HG02870 (cell line): ENCODE measurements at regions not wholly inside any gene's neighbourhood (a gene's known extent, or its start where the extent isn't known, plus 50 kb on each side); places are given as distances from the start of the nearest gene placed in this dataset.
"Not testable (repeated sequence)": the region's sequence is repeated elsewhere in the genome, so short reads cannot be mapped to it uniquely, and the experiment has no call there.

ENCODE experiments used
- ATAC-seq: cut with Tn5 transposase; IDR thresholded peaks from one replicate; pipeline ENCODE4 v1.9.1; 2021; ENCODE audit warnings: mild to moderate bottlenecking, moderate library complexity; ENCODE audit not compliant: unreplicated experiment

DNA sequence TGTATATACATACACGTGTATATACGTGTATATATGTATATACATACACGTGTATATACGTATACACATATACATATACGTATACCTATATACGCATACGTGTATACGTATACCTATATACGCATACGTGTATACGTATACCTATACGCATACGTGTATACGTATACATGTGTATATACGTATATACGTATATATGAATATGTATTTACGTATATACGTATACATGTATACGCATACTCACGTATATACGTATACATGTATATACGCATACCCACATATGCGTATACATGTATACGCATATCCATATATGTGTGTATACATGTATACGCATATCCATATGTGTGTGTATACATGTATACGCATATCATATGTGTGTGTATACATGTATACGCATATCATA, 487.8 kb upstream of the TMEFF2 start:
- not testable (repeated sequence) for ATAC-seq

DNA sequence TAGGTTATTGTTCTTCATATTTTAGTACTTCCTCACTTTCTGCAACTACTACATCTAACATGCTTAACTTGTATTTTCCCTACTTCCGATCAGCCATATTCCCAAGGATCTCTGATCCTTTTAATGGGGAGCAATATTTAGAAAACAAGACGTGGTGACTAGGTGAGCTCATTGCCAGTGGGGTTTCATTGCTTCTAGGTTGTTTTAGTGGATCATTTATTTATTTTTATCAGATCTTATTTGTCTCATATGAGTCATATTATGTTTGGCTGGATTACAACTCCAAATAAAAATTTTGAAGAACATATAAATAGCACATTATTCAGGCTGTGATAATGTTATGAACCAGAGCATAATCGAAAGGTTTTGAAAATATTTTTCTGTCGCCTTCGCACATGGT, 480.9 kb upstream of the TMEFF2 start:
- ATAC-seq = no peak

DNA sequence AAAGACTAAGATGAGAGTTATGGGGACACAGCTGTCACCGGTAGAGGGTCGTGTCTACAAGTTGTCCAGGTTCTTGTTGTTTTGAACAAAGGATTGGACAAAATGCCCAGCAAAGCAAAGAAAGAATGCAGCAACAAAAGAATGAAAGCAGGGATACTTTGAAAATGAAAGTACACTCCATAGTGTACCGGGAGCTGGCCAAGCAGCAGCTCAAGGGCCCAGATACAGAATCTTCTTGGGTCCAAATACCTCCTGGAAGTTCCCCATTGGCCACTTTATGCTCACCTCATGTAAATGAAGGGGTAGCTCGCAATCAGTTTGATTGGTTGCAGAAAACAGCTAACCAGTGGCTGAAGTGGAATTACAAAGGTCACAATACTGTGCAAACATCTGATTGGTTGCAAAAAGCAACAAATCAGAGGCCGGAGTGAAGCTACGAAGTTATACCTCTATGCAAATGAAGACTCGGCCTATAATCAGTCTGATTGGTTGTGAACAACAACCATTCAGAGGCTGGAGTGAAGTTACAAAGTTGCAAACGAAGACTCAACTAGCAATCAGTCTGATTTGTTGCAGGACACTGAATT, 474.9 kb upstream of the TMEFF2 start:
- no peak for ATAC-seq

DNA sequence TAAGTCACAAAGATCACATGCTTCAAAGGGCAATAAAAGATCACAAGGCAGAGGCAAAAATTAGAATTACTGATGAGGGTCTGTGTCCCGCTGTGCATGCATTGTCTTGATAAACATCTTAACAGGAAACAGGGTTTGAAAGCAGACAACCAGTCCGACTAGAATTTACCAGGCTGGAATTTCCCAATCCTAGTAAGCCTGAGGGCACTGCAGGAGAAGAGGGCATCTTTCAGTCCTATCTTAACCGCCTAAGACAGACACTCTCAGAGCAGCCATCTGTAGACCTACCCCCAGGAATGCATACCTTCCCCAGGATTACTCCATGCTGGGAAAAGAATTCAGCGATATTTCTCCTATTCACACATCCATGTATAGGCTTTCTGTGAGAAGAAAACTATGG, 465.8 kb upstream of the TMEFF2 start:
- ATAC-seq = not testable (repeated sequence)

DNA sequence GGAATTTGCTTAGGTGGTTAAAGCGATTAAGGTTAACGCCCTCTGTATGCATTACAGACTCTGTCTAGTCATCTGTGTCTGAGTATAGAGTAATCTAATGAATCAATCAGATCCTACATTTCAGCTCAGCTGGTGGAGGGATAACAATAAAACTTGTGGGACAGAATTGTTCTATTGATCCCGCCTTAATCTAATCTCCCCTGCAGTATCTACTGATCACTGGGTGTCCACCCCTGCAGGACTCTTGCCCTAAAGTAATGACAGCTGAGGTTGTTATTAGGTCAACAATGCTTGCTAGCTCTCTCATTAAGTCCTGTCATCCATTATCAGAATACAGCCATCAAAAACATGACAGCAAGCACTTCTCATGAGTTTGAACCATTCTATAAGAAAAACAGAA, 462.6 kb upstream of the TMEFF2 start:
- no peak for ATAC-seq

DNA sequence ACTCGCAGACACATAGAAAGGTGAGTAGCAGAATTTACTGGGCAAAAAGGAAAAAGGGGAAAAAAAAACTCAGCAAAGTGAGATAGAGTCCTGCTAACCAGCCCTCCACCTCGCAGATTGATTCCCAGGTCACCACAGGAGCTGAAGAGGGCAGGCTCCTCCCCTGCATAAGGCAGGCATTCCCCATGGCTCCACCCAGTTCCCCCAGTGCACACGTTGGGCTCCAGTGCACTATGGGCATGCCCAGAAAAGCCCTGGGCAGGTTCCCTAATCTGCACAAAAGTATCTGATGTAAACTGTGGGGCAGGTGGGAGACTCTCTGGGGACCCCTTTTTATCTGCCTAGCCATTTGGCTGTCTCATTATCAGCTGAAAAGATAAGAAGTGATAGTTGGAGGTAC, 461.2 kb upstream of the TMEFF2 start:
- ATAC-seq = no peak

DNA sequence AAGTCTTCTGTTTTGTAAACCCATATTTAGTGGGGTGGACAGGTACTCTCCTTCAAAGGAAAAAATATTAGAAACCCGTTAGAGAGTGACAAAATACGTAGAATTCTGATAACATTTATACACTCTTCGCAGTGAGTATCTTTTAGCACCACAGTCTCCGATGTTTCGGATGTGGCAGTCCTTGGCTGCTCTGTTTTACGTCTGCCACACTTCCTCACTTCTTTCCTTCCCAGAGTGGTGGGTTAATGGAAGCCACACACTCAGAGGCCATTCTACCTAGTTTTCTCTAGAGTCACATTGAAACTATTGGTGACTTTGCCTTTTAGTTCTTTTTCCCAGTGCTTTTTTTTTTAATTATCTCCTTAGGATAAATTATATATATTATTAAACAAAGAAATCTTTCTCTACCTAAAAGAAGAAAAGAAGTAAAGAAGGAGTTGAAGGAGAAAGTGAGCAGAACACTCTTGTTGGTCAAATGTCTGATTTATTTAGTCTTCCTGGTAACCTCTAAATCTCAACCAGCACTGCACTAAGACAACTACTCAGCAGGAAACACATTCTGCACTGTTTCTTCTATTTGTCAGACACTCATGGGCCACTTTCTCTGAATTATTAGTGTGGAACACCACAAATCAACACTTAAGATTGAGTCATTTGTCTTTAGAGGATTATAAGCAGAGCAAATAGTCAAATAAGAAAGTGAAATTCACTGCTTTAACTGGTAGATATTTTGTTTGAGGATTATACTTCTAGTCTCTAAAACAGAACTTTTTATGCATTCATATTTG, 451.3 kb upstream of the TMEFF2 start:
- no peak for ATAC-seq

DNA sequence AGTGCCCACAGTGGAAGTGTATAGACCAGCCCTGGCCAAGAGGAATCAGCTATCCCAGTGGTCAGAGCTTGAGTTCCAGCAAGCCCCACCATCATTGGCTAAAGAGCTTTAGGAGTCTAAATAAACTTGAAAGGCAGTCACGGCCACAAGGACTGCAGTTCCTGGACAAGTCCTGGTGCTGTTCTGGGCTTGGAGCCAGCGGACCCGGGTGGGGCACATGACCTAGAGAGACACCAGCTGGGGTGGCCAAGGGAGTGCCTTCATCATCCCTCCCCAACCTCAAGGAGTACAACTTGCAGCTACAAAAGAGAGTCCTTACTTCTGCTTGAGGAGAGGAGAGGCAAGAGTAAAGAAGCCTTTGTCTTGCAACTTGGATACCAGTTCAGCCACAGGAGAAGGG, 439.8 kb upstream of the TMEFF2 start:
- ATAC-seq = no peak

DNA sequence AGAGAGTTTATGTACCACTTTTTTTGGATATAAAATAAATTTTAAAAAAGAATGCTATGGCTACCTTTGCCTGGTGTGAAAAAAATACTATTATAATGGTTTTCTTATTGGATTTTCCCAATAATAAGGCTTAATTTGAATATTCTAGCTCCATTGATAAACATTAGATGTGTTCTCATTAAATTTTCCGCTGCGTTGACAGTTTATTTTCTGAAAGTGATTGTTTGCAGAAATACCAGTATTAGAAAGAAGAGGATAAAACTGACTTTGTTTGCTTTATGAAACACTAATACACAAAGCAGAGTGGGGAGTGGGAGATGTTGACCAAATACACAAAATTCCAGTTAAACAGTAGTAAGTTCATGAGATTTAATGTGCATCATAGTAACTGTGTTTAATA, 433.3 kb upstream of the TMEFF2 start:
- ATAC-seq = no peak

DNA sequence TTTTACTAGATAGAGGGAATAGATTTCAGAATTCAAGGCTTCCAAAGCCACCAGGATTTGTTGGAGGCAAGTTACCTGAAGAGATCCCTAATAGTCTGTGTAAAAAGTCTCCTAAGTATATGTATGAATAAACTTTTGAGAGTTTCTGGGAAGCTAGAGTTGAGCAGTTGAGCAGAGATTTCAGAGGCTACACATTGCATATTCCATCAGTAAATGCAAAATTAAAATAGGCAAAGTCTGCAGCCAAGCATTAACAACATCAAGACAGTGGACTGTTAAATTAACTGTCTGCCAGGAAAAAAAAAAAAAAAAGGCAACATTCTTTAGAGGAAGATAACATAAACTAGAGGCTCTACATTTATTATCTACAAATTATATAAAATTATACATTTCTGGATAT, 420.4 kb upstream of the TMEFF2 start:
- ATAC-seq = no peak

DNA sequence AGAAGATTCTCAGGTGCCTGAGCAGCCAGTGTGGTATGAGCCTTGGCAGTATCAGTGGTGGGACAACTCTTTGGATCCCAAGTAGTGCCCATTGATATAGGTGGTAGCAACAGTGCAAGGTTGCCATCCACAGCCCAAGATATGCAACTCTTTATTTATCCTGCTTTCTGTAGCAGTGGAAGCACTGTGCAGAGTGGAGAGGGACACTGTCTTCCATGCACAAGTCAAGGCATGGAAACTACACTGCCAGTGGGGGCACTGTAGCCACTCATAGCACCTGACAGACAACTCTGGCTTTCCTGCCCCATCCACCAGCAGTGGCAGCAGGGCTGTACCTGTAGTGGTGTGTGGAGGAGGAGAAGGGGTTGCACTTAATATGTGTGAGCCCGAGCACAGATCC, 409.6 kb upstream of the TMEFF2 start:
- no peak for ATAC-seq

DNA sequence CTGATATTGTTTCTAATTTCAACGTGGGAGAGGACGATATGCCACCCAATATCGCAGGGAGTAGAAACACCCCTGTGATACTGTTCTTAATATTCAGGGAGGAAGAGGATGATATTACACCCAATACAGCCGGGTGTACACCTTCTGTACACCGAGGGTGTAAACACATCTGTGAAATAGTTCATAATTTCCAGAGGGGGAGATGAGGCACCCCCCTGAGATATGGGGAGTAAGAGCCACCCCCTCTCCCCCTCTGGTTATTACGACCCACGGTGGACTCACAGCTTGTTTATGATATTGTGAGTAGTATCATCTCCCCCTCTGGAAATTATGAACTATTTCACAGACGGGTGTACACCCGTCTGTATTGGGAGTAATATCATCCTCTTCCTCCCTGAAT, 403.9 kb upstream of the TMEFF2 start:
- ATAC-seq = not testable (repeated sequence)

DNA sequence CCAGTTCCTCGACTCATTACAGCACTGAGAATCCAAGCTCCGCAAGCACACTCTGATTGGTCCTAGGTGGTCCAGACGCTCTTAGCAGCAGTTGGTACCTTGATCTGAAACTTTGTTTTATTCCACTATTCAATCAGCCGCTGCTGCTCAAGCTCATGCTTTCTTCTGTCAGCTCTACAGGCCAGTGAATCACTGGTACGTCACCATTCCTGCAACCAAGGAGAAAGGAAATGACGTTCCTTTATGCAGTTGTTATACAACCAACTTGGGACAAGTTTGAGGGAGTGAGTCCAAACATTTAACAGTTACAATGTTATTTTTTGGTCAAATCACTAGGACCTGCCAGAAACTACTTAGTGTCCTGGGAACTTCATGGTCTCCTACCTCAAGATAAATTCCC, 398.8 kb upstream of the TMEFF2 start:
- ATAC-seq = no peak

DNA sequence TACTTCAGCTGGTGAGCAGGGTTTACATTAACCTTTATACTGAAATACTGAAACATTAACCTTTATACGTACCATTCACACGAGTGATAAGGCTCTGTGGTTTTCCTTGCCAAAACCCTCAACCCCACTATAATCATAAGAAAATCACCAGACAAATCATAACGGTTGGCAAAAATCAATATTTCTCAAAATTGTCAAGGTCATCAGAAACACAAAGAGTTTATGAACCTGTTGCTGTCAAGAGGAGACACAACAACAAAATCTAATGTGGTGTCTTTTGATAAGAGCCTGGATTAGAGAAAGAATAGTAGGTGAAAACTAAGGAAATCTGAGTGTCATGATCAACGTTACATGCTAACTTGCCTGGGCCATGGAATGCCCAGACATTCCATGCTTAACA, 396.9 kb upstream of the TMEFF2 start:
- ATAC-seq = no peak

DNA sequence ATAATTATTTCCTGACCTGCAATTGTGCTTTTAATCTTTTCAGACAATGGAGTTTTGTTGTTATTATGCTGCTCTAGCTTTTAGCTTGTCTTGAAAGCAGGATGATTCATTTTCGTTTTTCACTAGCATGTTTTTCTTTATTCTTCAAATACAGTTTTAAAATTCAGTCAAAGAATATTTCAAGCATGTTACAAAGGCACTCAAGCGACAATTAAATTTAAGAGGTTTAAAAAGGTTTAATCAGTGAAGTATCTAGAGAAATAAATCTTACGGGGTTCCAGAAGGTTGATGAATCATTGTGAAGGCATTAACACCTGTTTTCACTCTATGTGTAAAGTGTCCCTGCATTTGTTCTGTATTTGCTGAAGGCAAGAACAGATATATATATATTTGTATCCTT, 390.7 kb upstream of the TMEFF2 start:
- ATAC-seq = no peak

DNA sequence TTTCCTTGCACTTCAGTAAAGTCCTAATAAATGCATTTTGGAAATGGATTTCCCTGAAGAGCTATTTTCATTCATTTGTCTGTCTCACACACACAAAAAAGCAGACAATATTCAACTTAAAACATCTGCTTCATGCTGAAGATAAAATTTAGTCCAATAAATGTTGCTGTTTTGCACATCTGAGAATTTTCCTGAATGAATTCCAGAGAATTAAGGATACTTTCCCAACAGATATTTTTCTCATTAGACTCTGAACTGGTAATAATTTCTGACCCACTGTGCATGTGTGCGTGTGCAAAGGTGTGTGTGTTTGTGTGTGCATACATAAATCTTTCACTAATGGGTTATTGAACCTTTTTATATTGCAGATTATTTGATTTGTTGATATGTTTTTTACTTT, 390.2 kb upstream of the TMEFF2 start:
- ATAC-seq = no peak

DNA sequence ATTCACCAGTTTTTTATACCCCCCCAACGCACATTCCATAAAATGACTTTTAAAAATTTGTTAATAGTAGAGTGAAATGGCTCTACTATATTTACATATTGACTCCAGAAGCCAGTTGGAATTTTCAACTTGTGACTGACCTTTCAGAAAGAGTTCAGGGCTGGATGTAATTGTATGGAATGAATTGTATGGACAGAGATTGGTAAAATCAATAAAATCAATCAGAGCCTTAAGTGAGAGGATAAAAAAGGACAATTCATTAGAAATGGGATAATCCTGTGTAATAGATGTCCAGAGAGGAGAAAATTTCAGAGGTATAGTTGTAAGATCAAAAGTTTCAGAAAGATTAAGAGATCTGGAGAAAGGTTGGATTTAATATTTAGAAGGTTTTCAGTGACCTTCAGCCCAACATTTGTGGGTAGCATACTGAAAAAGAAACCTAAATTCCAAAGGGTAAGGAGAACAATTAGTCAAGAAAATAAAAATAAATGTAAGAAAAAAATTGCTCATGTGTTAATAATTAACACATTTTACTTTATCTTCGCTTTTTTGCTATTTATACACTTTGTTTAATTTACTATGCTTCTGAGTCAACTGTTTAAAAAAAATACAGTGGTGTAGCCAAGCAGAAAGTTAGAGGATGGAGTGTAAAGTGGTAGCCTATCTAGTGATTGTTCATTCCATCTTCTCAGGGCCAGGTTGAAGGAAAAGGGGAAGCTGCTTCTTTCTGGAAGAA, 385.4 kb upstream of the TMEFF2 start:
- no peak for ATAC-seq

DNA sequence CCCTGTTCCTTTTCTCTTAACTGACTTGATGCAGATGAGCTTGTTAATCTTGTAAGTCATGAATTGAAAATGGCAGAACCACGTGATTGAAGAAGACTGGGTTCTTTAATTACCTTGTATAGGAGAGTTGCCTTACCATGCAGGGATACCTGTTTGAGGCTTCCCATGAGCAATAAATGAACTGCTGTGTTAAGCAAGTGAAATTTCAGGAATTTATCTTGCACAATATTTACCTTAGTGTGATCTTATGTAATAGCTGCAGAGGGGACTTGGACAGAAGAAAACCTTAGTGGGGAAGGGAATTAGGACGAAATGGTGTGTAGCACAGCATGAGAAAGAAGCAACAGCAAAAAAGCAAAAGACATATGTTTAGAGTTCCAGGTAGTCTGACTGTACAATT, 384.0 kb upstream of the TMEFF2 start:
- ATAC-seq = no peak

DNA sequence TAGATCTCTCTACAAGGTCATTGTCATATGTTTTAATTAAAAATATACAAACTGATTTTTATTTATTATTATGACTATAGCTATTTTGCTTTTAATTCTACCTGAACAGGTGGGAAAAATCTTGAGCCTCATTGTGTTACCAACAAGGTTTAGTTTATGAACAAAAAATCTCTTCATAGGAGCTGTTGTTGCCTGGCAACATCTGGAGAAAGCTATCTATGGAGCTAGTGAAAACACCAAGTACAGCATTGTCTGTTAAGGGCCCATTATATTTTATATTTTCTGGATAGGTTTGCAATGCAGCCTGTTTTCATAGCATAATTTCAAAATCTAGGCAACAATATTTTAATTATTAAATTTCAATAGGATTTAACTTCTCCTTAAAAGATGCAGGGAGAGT, 383.0 kb upstream of the TMEFF2 start:
- ATAC-seq = no peak

DNA sequence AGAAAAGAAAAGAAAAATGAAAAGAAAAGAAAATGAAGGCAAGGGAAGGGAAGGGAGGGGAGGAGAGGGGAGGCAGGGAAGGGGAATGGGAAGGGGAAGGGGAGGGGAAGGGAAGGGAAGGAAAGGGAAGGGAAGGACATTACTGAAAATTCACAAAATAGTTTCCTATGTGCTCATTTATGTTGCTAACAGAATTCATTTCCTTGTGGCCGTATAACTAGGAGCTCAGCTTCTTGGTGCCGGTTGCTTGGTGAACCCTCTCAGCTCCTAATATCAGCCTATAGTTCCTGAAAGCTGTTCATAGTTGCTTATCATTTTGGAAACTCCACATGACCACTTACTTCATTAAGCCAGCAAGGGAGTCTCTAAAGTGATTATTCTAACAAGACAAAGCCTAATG, 379.8 kb upstream of the TMEFF2 start:
- no peak for ATAC-seq

DNA sequence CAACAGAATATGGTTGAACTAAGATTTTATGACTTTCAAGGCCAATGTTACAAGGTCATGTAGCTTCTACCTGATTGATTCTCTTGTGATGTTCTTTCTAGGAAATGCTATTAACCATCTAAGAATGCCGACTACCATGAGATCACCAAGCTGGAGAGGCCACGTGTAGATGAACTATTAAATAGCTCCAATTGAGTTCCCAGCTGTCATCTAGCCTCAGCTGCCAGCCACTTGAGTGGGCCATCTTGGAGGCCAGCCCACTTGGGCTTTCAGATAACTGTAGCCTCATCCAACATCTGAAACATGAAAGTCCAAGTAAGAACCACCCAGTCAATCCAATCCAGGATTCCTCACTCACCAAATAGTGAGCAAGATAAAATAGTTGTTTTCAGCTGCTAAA, 376.9 kb upstream of the TMEFF2 start:
- no peak for ATAC-seq

DNA sequence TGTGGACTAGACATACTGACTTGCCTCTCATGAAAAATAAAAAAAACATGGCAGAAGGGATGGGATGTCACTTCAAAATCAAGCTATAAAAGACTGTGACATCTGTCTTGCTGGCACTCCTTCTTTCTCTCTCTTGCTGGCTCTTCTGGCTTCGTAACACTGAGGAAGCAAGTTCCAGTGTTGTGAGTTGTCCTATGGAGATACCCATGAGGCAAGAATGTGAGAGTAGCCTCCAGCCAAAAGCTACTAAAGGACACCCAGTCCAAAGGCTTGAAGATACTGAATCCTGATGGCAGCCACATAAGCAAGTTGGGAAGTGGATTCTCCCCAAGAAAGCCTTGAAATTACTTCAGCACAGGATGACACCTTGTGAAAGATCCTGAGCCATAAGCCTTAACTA, 376.1 kb upstream of the TMEFF2 start:
- no peak for ATAC-seq
